GF-D8 (cell line): ENCODE measurements at regions not wholly inside any gene's neighbourhood (a gene's known extent, or its start where the extent isn't known, plus 50 kb on each side); places are given as distances from the start of the nearest gene placed in this dataset.
"Not testable (repeated sequence)": the region's sequence is repeated elsewhere in the genome, so short reads cannot be mapped to it uniquely, and the experiment has no call there.

ENCODE experiments used
- DNase-seq: peaks from one replicate; lab custom pipeline; 2025; lab: John Stamatoyannopoulos, UW

DNA sequence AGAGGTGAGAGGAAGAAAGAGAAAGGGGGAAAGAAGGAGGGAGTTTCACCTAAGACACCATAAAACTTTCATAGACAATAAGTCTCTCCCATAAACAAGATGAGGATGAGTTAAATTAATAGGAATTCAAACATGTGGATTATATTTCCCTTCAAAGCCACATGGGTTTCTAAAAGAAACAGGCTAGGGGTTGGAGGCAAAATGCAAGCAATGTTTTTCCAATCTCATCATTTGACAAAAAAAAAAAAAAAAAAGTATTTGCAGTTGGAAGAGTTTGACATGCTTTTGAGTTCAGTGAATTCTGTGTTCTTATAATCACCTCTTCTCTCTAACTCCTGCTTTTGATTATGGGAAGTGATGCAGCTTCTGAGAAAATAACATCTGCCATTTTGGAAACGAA, 186.1 kb upstream of the ADRA1D start:
- DNase-seq = no peak

GRCh38 chr20:4434681-4435080, 185.6 kb upstream of the ADRA1D start:
- no peak for DNase-seq

DNA sequence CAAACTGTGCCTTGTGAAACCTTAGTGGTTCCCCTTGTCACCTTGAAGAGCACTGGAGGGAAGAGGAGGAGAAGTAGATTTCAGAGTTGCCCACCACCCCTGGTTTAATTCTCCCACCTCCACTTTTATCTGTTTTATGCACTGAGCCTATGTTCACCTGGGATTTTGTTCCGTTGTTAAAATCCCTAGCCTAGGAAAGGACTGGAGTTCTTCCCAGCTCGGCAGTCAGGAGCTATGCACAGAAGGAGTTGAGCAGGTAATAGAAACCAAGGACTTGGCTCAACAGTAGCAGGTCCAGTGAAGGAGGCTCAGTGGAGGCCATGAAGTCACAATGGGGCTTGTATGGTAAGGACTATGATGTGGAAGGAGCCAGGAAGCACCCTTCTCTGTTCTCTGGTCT, 182.4 kb upstream of the ADRA1D start:
- DNase-seq = no peak

- not testable (repeated sequence) for DNase-seq
Observed at GRCh38 chr20:4430826-4431225, 181.7 kb upstream of the ADRA1D start.

GRCh38 chr20:4427940-4428586, 179.0 kb upstream of the ADRA1D start:
- no peak for DNase-seq

DNA sequence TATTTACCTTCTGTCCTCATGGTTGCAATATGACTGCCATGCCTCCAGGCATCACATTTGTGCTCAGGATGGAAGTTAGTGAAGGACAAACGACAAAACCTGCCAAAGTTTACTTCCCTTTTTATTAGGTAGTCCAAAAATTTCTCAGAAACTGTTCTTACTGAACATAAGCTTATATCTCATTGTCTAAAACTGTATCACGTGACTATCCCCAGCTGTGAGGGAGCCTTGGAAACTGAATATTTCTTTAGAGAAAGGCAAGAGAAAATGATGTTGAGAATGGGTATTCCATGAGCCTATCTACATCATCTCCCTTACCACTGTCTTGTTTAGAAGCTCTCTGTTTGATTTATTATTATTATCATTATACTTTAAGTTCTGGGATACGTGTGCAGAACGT, 169.1 kb upstream of the ADRA1D start:
- no peak for DNase-seq

DNA sequence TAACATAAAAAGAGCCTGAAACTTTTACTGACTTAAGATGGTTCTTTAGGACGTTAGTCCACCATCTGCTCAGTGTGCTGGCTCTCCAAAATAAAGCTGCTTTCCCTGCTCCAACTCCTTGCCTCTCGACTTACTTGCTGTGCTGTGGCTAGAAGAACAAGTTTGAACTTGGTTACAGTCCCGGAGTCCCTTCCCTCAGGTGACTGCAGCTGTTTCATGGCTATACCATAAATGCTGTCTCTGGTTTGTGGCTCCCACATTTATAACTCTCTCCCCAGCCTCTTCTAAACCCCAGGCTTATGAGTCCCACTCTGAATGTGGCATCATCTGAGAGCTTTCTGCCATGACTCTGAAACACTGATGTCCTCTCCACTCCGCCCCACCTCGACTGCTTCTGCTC, 166.2 kb upstream of the ADRA1D start:
- no peak for DNase-seq

- no peak for DNase-seq
Observed at GRCh38 chr20:4413314-4414049, 164.4 kb upstream of the ADRA1D start.

GRCh38 chr20:4412216-4412615, 163.1 kb upstream of the ADRA1D start:
- no peak for DNase-seq

GRCh38 chr20:4411744-4412143, 162.7 kb upstream of the ADRA1D start:
- no peak for DNase-seq

DNA sequence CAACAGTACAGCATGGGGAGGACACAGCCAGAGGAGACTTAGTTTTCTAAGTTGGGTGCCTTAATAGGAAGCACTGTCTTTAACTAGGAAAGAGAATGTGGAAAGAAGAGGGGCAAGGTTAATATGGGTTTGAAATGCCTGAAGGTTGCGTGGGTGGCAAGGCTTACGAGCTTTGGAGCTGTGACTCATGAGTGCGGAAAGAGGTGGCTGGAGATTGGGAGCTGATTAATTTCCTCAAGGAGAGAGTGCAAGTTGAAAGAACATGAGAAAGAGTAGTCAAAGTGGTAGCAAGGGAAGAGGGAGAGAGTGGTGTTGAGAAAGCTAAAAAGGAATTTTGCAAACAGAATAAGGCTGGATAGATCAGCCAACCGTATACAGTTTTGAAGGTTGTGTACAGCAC, 157.5 kb upstream of the ADRA1D start:
- no peak for DNase-seq

- DNase-seq = no peak
Observed at GRCh38 chr20:4401601-4402000, 152.5 kb upstream of the ADRA1D start.

GRCh38 chr20:4384961-4385360, 135.9 kb upstream of the ADRA1D start:
- no peak for DNase-seq

DNA sequence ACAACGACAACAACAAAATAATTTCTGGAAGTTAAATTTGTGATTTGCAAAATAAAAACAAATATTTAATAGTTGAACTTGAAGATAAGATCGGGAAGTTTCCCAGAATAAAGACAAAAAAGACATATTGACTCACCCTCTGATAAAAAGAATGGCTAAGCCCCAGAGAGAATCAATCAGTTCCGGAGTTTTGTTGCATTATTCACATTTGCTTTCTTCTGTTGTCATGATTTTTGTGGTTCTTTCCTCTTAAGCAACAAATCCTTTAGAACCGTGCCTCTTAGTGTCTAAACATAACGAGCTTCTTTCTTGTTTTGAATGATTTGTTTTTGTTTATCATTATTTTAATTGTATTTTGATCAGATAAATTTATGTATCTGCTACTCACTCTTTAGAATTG, 134.9 kb upstream of the ADRA1D start:
- DNase-seq = no peak

- DNase-seq = no peak
Observed at GRCh38 chr20:4375881-4376280, 126.8 kb upstream of the ADRA1D start.

GRCh38 chr20:4373454-4373853, 124.4 kb upstream of the ADRA1D start:
- DNase-seq = no peak

GRCh38 chr20:4371623-4372251, 122.7 kb upstream of the ADRA1D start:
- DNase-seq = peak; percentile 3

DNA sequence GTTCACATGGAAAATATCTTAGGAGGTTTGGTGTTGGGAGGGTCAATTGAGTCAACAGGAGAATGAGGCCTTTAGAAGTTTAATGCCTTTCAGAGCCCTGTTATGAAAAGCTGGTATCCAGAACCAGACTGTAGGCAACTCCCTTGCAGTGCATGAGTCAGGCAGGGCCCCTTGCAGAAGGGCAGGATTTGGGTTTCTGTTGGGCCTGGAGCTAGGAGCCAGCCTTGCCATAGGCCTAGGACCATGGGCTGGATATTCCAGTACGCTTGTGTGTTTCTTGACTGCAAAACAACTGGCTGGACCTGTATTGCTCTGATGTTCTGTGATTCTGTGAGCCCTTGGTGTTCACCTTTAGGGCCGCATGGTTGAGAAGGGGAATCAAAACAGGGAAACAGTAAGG, 121.8 kb upstream of the ADRA1D start:
- DNase-seq = no peak

DNA sequence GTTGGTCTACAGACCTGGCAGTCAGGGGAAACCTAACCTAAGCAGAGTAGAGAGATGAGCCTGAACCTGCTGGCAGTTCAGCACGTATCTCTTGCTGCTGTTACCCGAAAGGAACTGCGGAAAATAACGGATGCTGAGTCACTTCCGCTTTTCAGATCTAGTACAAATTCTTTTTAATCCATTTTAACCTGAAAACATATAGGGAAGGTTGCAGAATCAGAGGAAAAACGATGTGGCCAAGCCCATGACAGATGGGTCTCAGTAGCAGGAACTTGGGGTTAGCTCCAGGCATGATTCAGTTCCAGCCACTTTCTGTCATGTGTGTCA, 120.7 kb upstream of the ADRA1D start:
- peak; percentile 42 for DNase-seq

DNA sequence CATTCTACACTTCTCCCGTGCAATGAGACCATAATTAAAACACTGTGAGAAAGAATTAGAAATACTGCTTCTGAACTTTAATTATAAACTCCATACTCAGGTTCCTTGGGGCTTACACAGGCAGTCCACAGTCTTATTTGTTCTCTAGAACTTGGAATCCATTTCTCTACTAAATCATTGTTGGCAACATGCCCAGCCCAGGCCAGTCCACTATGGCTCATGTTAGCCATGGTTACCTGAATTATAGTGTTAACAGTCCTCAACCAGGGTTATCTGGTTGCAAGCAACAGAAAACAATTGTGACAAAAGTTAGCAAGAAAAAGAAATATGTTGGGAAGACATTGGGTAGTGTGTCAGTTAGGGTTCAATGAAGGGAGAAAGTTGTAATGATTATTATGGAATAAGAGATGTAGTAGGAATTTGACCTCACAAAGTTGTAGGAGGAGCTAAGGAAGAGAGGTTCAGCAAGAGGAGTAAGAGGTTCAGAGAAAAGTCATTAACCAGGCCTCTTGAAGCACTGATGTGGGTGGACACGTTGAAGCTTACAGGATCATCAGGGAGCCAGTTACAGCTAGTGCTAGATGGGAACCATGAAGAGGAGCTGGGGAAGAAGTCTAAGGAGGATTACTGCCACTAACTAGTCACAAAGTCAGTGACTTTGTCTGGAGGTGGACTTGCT, 120.2 kb upstream of the ADRA1D start:
- no peak for DNase-seq

GRCh38 chr20:4366076-4366475, 117.0 kb upstream of the ADRA1D start:
- DNase-seq = no peak

- no peak for DNase-seq
Observed at GRCh38 chr20:4358552-4358951, 109.5 kb upstream of the ADRA1D start.

GRCh38 chr20:4352348-4352747, 103.3 kb upstream of the ADRA1D start:
- no peak for DNase-seq
